GM21447 (cell line): ENCODE measurements at regions not wholly inside any gene's neighbourhood (a gene's known extent, or its start where the extent isn't known, plus 50 kb on each side); places are given as distances from the start of the nearest gene placed in this dataset.
A peak's percentile ranks its signal among the peaks of the same experiment; 100 is the strongest.

Experiments used
- ATAC-seq: cut with Tn5 transposase; IDR thresholded peaks from one replicate; pipeline ENCODE4 v1.9.1; 2021; ENCODE audit not compliant: unreplicated experiment

DNA sequence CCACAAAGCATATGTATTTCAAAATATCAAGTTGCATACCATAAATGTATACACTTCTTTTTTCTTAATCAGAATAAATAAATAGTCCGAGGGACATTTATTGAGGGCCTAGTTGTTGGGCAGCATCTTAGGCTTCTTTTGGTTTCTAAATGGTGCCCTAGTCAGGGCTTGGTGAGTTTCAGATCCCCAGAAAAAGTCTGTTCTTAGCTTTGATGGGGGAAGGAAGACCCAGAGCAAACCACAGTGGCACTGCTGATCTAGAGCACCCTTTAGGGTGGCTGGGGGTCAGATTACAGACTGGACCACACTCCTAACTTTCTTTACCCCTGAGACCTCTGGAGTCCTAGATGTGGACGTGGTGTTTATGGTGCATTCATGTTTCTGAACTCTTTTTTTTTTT lies 97.8 kb downstream of the C9orf152 start:
- ATAC-seq = peak; percentile 90

DNA sequence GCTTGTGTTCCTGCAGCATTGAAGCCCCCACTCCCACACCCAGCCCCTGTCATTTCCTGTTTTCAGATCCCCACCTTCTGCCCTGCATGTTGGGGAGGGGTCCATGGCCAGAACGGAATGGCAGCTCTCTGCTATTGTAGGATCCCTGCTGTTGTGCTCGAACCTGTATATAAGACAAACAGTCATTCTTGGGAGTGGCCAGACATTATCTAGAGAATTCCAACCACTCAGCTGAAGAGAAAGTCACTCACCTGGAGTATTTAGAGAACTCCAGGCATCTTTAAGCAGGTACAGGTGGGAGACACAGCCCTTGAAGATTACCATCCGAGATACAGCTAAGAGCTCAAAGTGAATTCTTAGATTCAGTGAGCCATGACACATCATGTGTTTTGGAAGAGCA lies 96.1 kb downstream of the C9orf152 start:
- no peak for ATAC-seq

DNA sequence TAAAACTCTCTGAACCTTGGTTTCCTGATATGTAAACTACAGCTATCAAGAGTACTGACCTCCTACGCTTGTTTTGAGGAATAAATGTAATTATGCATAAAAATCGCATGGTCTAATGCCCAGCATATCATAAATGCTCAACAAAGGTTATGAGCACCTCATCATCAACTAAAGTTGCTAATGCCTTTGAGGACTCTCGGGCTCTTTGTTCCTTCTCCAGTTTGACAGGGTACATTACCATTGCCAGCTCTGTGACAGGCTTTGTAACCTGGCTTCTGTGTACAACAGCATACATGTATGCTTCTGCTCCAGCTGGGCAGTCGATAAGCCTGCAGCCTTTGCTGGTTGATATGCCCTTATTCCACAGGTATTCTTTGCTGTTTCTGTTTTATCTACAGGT lies 95.2 kb downstream of the C9orf152 start:
- ATAC-seq = no peak

DNA sequence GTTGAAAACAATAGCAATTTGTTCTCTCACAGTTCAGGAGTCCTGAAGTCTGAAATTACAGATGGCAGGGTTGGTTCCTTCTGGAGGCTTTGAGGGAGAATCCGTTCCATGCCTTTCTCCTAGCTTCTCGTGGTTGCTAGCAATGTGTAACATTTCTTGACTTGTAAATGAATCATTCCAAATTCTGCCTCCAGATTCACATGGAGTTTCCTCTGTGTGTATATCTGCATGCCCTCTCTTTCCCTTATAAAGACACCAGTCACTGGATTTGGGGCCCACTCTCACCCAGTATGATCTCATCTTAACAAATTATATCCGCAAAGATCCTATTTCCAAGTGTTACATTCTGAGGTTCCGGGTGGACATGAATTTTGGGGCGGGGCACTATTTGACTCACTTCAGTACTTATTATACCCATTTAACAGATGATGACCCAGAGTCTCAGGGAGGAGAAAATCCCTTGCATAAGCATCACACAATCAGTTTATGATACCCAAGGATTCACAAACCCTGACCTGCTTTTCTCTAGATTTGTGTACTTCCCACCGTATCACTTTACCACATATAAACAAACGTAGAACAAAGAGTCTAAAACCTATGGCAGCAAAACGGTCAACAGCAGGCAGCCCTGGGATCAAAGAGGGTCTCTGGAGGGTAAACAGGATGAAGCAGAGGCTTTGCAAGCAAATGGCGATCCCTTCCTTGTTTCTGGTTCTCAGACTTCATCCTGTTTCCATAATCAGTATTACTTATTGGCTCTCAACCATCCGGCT lies 93.7 kb downstream of the C9orf152 start:
- no peak for ATAC-seq

DNA sequence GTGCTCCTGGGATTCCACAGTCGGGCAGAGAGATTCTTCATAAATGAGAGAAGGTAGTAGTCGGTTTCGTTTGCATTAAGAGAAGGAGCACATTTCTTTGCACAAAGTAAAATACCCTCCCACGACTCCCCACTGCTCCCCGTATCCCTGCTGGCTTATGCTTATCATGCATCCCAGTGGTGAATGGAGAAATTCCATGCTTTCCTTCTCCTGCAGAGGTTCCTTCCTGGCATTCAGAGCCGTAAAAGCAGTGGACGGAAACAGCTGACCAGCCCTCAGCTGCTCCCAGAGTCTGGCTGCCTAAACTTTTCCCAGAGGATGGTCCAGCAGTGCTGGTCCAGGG lies 93.1 kb downstream of the C9orf152 start:
- no peak for ATAC-seq

DNA sequence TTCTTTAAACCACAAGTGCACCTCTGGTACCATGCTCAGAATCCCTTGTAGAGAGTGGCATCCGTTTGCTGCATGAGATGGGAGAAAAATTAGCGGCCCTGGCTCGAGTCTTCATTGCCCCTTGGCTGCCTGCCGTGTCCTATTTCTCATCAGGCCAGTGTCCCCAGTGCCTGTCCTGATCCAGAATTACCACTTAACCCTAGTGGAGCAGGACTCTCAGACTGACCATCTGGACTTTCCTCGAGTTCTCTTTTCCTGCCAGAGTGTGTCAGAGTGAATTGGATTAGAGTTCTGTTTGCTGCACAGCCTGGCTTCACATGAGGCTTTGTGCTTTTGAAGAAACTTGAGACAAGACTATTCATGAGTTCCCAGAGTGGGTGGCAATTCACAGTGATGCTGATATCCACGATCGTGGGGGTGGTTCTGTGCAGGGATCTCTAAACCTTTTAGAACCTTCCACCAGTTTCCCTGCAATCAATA lies 92.6 kb downstream of the C9orf152 start:
- no peak for ATAC-seq

DNA sequence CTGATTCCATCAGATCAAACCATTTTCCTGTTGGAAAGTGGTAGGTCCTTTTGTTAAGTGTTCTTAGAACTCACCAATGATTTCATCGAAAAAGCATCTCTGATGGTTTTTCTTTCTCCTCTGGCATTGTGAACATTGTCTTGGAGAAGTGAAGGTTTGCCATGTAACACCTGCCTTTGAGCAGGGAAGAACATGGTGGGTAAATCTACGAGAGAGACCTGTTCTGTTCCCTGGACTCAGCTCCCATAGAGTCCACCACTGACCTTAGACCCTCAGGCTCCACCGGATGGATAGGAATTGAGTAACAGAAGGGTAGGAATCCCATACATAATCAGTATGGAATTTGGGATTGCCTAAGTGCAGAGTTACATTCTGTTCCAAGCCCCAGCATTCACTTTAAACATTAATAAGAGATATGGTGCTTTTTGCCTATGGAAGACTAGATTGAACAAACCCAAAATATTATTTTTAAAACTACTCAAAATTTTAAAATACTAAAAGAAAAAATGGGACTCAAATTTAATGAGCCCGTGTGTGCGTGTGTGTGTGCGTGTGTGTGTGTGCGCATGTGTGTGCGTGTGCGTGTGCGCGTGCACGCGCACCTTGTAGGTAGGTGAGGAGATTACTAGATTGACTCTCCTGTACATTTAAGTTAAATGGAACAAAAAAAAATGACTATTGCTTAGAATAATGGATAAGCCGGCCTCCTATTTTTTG lies 92.0 kb downstream of the C9orf152 start:
- no peak for ATAC-seq

DNA sequence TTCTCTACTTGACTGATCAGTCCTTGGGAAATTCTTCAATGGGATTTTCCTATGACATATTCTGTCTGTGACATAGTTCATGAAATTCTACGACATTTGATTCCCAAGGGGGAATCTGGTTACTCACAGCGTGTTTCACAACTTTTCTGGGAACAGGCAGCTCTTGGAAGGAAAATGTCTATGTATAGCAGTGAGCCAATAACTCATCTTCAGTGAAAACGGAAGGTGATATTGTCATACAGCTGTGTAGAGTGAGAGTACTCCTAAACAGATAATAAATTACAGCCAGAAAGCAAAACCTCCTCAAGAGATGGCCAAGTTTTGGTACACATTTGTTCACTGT lies 91.4 kb downstream of the C9orf152 start:
- no peak for ATAC-seq

DNA sequence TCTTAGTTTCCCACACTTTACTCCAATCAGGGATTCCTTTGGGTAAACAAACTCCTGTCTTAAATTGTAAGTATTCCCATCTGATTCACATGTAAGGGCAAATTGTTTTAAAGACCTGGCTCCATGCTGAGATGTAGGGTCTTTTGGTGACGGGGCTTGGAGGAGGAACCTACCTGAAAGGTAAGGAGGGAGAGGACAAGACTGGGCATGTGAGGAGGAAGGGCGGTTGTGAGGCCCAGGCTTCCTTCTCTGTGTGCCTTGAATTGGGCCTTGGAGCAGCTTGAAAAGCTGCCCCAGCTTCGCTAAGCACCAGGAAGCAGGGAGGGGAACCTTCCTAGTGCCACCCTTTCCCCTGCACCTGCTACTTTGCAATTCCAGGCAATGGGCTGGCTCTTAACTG lies 86.8 kb downstream of the C9orf152 start:
- ATAC-seq = no peak

DNA sequence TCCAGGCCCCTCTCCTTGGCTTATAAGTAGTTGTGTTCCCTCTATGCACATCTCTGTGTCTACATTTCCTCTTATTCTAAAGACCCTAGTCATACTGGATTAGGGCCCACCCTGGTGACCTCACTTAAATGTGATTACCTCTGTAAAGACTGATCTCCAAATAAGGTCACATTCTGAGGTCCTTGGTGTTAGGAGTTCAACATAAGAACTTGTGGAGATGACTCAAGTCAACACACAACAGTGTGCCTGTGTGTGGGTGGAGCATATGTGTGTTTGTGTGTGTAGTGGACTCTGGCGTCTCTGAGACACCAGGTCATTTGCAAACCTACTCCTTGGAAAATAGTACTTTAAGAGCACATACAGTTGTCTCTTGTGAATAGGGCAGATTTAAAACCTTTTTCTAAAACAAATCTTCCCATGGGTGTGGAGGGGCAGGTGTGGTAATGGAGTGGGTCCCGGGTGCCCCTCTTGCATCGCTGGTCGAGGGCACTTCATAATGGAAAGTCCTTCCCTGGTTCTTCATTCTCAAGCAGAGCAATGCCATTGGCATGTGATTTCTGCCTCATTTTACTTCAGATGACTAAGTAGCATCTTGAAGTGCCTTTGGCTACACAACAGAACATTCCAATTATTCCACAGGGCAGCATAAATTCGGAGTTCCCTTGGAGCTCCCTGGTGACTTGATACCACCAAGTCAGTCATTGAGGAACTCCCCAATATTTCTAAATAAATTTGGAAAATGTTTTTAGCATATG lies 84.4 kb downstream of the C9orf152 start:
- no peak for ATAC-seq

DNA sequence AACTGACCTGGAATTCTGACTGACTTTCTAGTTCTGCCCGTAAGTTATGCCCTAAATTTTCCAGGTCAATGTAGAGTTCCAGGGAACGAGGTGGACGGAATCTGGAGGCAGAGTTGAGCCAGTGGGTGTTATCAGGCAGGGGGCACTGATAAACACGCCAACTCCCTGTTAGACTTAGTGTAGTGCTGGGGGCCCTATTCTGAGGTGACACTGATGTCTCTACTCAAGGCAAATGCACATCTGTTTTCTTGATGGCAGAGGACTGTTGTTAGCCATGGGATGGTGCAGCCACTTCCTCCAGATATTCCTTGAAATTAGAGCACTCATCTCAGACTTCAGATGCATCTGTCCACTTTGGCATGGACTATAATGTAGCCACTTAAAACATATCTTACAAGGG lies 83.5 kb downstream of the C9orf152 start:
- ATAC-seq = no peak

DNA sequence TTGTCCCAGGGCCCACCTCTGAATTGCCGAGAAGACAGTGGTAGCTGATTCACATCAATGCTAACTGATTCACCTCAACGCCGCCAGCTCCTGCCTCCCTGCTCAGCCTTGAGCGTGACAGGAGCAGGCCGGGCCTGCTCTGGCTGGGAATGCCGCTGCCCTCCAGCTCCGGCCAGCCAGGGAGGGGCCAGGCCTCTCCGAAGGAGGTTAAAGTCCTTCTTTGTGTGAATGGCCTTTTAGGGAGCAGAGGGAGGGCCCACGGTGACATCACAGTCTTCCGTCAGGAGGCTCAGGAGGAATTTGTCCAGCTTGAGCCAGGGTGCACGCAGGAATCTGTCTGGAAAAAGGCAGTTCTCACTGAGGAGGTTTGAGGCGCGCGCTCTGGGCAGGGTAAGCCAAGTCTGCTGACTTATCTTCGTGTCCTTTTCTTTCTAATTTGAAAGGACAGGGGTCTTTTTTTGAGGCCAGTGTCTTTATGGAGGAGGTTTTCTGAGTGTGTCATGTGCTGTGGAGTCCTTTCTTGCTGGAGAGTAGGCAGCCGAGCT lies 82.7 kb downstream of the C9orf152 start:
- no peak for ATAC-seq

DNA sequence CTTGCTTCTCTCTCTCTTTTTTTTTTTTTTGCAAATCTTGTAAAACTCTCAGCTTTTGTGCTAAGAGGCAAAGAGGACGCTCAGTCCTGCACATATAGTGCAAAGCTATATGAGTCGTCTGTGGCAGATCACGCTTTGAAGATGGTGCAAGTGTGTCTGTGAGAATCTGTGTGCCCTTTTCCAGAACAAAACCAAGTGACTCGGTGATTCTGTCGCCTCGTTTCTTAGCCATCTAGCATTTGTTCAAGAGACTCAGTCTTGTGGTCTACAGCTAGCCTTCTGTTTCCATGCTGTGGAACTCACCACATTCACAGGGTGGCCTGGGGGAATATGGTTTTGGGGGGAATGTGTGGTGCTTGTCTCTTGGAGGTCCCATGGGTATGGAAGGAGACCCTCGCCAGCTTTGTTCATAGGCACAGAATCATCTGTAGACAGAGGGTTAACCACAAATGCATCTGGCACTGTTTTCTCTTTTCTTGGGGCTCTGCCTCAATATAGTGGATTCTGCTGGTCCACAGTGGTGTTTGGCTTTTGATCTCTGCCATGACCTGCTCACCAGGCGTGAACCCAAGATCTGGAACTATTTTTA lies 82.1 kb downstream of the C9orf152 start:
- ATAC-seq = no peak

DNA sequence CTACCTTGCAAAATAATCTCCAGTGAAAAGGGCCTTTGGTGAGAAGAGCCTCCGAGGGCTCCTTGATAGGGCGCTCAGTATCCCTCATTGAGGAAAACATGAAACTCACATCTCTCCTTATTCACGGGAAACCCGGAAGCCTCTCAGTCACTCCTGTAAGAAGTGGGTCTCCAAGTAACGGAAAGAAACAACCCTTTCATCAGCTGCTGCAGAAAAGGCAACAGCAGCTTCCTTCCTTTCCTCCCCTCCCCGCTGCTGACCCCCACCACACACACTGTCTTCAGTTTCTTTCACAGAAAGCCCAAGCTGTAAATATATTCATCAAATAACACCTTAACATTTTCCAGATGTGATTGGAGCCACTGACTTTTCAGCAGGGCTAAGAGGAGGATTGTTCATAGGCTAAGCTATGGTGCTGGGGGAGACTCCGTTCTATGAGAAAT lies 81.4 kb downstream of the C9orf152 start:
- ATAC-seq = no peak

DNA sequence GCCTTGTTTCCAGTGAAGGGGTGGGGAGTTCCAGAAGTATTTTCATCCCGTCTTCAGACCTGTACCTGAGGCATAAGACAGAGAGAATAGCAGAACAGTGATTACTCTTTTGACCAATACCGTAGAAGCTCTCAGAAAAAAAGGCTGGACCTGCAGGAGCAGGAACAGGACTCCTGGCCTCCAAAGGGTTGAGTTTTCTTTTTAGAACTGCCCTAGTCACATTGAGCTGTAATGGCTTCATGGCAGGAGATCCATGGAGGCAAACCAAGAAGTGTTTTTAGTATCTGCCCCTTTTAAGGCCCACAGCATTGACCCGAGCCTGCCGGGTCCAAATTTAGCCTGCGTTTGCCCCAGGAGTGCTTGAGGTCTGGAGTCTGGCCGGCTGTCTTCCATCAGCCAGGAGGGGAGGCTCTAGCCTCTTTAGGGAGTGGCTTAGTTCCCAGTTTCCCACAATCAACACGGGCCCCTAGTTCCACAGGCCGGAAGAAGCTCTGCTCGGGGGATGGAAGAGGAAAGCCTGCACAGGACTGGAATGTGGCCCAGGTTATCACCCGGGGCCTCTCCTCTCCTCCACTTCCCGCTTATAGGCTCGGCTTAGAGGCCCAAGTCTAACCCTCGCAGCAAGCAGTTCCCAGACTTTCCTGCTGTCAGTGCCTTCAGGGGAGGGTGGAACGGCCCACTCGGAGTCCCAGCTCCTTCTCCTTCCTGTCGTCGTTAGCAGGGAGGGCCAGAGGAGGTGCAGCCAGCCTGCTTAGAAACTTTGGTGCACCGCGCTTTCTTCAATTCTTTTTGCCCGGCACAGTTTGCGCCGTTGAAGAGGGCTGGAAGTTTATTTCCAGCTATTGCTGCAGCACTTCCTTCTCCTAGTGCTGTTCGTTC lies 80.7 kb downstream of the C9orf152 start:
- no peak for ATAC-seq

DNA sequence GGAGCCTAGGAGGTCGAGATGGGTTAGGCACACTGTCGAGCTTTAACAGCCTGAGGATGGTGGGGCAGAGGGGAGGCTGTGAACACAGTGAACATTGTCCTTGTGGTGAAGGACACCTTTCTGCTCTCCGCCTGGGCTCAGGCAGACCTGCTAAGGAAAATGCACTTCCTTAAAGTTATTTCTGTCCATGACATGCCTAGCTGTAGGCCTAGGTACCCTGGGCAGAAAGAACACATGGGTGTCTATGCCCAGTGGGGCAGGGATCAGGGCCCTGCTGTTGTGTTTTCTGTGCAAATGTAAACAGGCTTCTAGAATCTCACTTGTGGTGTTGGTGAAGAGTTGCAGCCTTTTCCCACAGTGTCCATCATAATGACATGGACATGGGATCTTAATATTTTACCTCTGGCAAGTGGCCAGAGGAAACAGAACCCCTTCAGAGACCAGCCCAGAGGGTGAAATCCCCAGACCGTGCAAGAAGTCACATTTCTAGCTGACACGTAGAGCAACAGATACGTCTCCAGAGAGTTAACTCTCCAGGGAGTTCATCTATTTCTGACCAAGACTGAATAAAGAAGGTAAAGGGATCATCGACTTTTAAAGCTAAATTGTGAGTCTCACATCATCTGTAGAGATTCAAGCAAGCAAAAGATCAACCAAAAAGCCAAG lies 79.2 kb downstream of the C9orf152 start:
- peak; percentile 80 for ATAC-seq

DNA sequence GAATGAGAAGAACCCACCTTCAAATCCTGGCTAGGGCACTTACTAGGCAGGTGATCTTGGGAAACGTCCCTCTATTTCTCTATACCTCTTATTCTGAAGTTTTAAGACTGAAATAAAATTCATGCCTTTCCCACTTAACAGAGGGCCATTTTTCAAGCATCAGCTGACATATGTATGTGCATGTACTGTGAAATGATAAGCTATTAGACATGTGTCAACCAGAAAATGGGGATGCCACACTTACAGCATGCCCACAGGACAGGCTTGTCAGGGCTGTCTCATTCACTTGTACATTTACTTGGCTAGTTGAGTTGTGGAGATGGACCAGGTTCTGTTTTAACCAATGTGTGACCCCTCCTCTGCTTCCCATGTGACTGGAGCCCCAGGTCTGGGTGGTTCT lies 78.5 kb downstream of the C9orf152 start:
- peak; percentile 5 for ATAC-seq

DNA sequence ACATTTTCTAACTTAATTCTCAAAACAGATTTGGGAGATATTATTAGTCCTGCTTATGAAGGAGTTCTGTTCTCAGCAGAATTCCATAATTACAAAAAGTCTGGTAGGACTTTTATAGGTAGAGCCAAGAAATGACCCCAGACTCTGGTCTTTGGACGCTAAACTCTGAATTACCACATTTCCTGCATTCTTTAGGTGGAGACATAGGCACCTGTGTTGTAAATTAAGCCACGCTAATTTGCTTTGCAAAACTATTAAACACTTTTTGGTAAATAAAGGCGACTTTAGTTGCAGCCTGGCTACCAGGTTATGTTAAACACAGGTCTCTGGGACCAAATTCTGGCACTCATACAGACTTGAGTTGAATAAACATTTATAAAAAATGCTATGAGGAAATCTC lies 77.7 kb downstream of the C9orf152 start:
- no peak for ATAC-seq

DNA sequence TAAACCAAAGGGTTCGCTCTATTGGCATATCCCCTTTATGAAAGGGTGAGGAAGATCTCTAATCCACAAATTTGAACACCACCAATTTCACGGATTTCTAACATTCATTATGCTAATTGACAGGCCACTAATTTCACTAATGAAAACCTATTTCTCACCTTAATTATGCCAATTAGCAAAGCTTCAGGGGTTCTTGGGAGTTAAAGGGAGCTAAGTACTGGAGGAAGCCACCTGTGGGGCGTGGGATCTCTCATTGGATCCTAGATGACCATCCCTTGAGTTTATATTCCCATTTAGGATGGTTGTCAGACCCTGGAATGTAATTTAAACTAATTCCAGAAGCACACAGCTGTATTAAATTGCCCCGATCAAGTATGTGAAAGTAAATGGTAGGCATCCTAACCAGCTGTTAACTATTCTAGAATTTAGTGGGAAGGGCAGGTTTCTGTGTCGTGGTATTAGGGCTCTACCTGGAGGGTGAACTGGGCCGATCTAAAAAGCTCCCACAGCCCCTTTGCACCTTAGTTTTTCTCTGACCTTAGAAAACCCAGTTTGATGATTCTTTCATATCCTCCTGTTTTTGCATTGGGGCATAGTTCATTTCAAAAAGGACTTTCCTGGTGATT lies 77.1 kb downstream of the C9orf152 start:
- no peak for ATAC-seq
